ENCODE measurements at regions not wholly inside any gene's neighbourhood (a gene's known extent, or its start where the extent isn't known, plus 50 kb on each side); places are given as distances from the start of the nearest gene placed in this dataset.

GRCh38 chr2:403682-404081, 115.8 kb upstream of the ALKAL2 start:
- TF ChIP-seq CTCF (conservative IDR thresholded peaks at IDR 0.05) (no peak), EZH2 (IDR thresholded peaks at IDR 0.05; ENCODE audit: low read depth) (no peak)
